ENCODE measurements at regions not wholly inside any gene's neighbourhood (a gene's known extent, or its start where the extent isn't known, plus 50 kb on each side); places are given as distances from the start of the nearest gene placed in this dataset.

GRCh38 chr15:77812664-77813063 is 180.0 kb upstream of the LINGO1 start:
- Histone ChIP-seq H3K27ac (ENCODE audit: low read length) (no peak overlapping the region), H3K9me2 (ENCODE audit: insufficient read depth, low read length) (no peaks in the 10 kb centered on the region), H3K79me2 (replicated peaks; ENCODE audit: insufficient read depth, low read length) (peaks cover 4% of the 10 kb centered on the region), H2AFZ (ENCODE audit: low read depth, low read length) (no peak overlapping the region), H3K36me3 (ENCODE audit: insufficient read depth, low read length) (no peaks in the 10 kb centered on the region), H3F3A (ENCODE audit: insufficient read depth, low read length, poor library complexity, severe bottlenecking) (no peaks in the 10 kb centered on the region), H3K4me3 (ENCODE audit: low read length) (no peak overlapping the region), H3K27me3 (ENCODE audit: insufficient read depth, low read depth, low read length) (no peaks in the 10 kb centered on the region), H3K9me3 (ENCODE audit: low read length) (no peaks in the 10 kb centered on the region), H4K20me1 (ENCODE audit: insufficient read depth) (no peaks in the 10 kb centered on the region), H3K9ac (ENCODE audit: low read length) (no peak overlapping the region), H3K4me2 (ENCODE audit: low read length) (no peak overlapping the region)
- no peak for TF ChIP-seq SMC3 (conservative IDR thresholded peaks at IDR 0.05; ENCODE audit: poor library complexity)
- no peak for TF ChIP-seq REST (IDR thresholded peaks at IDR 0.05; ENCODE audit: borderline replicate concordance)
- no peak for TF ChIP-seq EZH2 (IDR thresholded peaks at IDR 0.05; ENCODE audit: borderline replicate concordance, insufficient read depth, low read length, poor library complexity, severe bottlenecking)
- no peak for TF ChIP-seq CTCF (IDR thresholded peaks at IDR 0.05; ENCODE audit: poor library complexity, severe bottlenecking)
- TF ChIP-seq POLR2AphosphoS5 (IDR thresholded peaks at IDR 0.05) = no peak
- no peak for TF ChIP-seq TAF1 (IDR thresholded peaks at IDR 0.05; ENCODE audit: low read depth)
- no peak for TF ChIP-seq MXI1 (conservative IDR thresholded peaks at IDR 0.05; ENCODE audit: poor library complexity, severe bottlenecking)
- TF ChIP-seq EP300 (conservative IDR thresholded peaks at IDR 0.05; ENCODE audit: poor library complexity, severe bottlenecking) = no peak
- TF ChIP-seq RAD21 (conservative IDR thresholded peaks at IDR 0.05) = no peak

GRCh38 chr15:77811270-77811669 is 178.6 kb upstream of the LINGO1 start:
- Histone ChIP-seq H3K9me2 (ENCODE audit: insufficient read depth, low read length) (no peaks in the 10 kb centered on the region), H3K36me3 (ENCODE audit: insufficient read depth, low read length) (no peaks in the 10 kb centered on the region), H4K20me1 (ENCODE audit: insufficient read depth) (no peaks in the 10 kb centered on the region), H3K4me3 (ENCODE audit: low read length) (no peak overlapping the region), H3K9me3 (ENCODE audit: low read length) (no peaks in the 10 kb centered on the region), H3K27ac (ENCODE audit: low read length) (no peak overlapping the region), H3K27me3 (ENCODE audit: insufficient read depth, low read depth, low read length) (no peaks in the 10 kb centered on the region), H3K79me2 (replicated peaks; ENCODE audit: insufficient read depth, low read length) (peaks cover 1% of the 10 kb centered on the region), H2AFZ (ENCODE audit: low read depth, low read length) (no peak overlapping the region), H3F3A (ENCODE audit: insufficient read depth, low read length, poor library complexity, severe bottlenecking) (no peaks in the 10 kb centered on the region), H3K9ac (ENCODE audit: low read length) (no peak overlapping the region), H3K4me2 (ENCODE audit: low read length) (no peak overlapping the region)
- TF ChIP-seq POLR2AphosphoS5 (IDR thresholded peaks at IDR 0.05) = no peak
- no peak for TF ChIP-seq RAD21 (conservative IDR thresholded peaks at IDR 0.05)
- no peak for TF ChIP-seq TAF1 (IDR thresholded peaks at IDR 0.05; ENCODE audit: low read depth)
- TF ChIP-seq EP300 (conservative IDR thresholded peaks at IDR 0.05; ENCODE audit: poor library complexity, severe bottlenecking) = no peak
- TF ChIP-seq CTCF (IDR thresholded peaks at IDR 0.05; ENCODE audit: poor library complexity, severe bottlenecking) = no peak
- no peak for TF ChIP-seq EZH2 (IDR thresholded peaks at IDR 0.05; ENCODE audit: borderline replicate concordance, insufficient read depth, low read length, poor library complexity, severe bottlenecking)
- TF ChIP-seq REST (IDR thresholded peaks at IDR 0.05; ENCODE audit: borderline replicate concordance) = no peak
- no peak for TF ChIP-seq MXI1 (conservative IDR thresholded peaks at IDR 0.05; ENCODE audit: poor library complexity, severe bottlenecking)
- no peak for TF ChIP-seq SMC3 (conservative IDR thresholded peaks at IDR 0.05; ENCODE audit: poor library complexity)

Measured in neural cell (in vitro differentiated cells).